A673 (cell line): ENCODE measurements at regions not wholly inside any gene's neighbourhood (a gene's known extent, or its start where the extent isn't known, plus 50 kb on each side); places are given as distances from the start of the nearest gene placed in this dataset.

Source experiments
- EZH2 ChIP-seq: fragments of 200-600 bp; sonication (generic); IDR thresholded peaks from 2 replicates; pipeline ENCODE4 v1.6.1; 2017; ENCODE audit warnings: borderline replicate concordance, low read depth, mild to moderate bottlenecking, mixed read lengths, antibody characterized with exemption, low read length; ENCODE audit not compliant: poor library complexity, severe bottlenecking
- TF ChIP-seq, protein P1 (sequence below): fragments of 300-800, 200-600 bp; sonication (generic); conservative IDR thresholded peaks from 2 replicates; pipeline ENCODE4 v1.5.1; 2017; ENCODE audit warnings: low read depth, mild to moderate bottlenecking, antibody characterized with exemption, low read length, moderate library complexity, mixed read lengths

DNA sequence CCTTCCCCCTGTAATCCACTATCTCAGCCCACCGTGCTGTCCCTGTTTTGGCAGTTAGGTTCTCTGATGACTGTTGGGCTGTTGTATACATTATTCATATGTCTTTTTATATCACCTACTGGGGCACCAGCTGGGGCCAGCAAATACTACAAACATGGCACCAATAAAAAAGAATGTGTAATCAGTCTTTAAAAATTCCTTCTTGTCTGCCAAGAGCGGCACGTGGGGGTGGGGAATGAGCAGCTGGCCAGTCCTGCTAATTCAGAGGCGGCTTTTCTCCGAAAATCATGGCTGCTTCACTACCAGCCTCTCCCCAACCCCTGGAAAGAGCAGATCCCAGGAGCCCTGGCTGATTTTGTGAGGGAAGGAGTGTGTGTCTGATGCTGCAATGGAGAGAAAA, 77.7 kb upstream of the EEF2KMT start:
- no peak for TF ChIP-seq EZH2
- TF ChIP-seq, protein P1, sequence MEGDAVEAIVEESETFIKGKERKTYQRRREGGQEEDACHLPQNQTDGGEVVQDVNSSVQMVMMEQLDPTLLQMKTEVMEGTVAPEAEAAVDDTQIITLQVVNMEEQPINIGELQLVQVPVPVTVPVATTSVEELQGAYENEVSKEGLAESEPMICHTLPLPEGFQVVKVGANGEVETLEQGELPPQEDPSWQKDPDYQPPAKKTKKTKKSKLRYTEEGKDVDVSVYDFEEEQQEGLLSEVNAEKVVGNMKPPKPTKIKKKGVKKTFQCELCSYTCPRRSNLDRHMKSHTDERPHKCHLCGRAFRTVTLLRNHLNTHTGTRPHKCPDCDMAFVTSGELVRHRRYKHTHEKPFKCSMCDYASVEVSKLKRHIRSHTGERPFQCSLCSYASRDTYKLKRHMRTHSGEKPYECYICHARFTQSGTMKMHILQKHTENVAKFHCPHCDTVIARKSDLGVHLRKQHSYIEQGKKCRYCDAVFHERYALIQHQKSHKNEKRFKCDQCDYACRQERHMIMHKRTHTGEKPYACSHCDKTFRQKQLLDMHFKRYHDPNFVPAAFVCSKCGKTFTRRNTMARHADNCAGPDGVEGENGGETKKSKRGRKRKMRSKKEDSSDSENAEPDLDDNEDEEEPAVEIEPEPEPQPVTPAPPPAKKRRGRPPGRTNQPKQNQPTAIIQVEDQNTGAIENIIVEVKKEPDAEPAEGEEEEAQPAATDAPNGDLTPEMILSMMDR = no peak
